ENCODE measurements at regions not wholly inside any gene's neighbourhood (a gene's known extent, or its start where the extent isn't known, plus 50 kb on each side); places are given as distances from the start of the nearest gene placed in this dataset.

DNA sequence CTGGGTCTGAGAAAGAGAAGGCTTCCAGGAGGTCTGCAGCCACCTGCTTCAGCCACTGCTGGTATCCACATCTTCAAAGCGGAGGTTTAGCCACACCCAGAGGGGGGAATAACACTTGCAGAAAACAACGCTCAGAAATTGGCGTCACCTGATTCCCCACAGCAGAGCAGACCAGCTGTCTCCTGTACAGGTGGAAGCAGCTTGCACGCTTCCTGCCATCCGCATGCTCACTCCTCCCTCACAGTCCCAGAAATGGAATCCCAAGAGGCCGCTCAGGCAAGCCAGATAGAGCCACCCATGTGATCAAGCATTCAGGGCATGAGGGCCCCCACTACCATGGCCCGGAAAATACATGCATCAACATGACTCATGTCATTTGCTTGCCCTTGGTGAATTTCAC lies 112.2 kb upstream of the DIO3 start:
- H3K4me1 ChIP-seq (ENCODE audit: insufficient read depth) = peaks cover under 1% of the 10 kb centered on the region; the same call in 1 of the 2 replicates
- peaks cover 56% of the 10 kb centered on the region for H3K27me3 ChIP-seq (replicated peaks; ENCODE audit: insufficient read depth)
- H3K27ac ChIP-seq = no peak overlapping the region
- H3K9ac ChIP-seq = no peak overlapping the region
- TF ChIP-seq EZH2 (IDR thresholded peaks at IDR 0.05; ENCODE audit: insufficient read depth, poor library complexity, severe bottlenecking) = no peak
- no peak for TF ChIP-seq EZH2phosphoT487 (IDR thresholded peaks at IDR 0.05; ENCODE audit: insufficient read depth, low read depth)
- H3K9me3 ChIP-seq (ENCODE audit: low read depth) = no peaks in the 10 kb centered on the region
- in situ Hi-C loops (cut with MboI) = no loop called here
- no peak overlapping the region for H3K4me3 ChIP-seq
- no peaks in the 10 kb centered on the region for H3F3A ChIP-seq (ENCODE audit: insufficient read depth)
- WGBS, 2 experiments (ENCODE audit: low coverage in 1 of 2, low lambda C conversion rate in 2 of 2, missing lambda C conversion rate in 2 of 2) = 73 to 75% methylated on average over 7 of the region's 7 CpGs
- no peak overlapping the region for H3K4me2 ChIP-seq (ENCODE audit: unreplicated experiment)
- no peaks in the 10 kb centered on the region for H3K36me3 ChIP-seq (ENCODE audit: low read depth)
- H3K9me2 ChIP-seq (ENCODE audit: insufficient read depth) = no peaks in the 10 kb centered on the region
- no peak overlapping the region for H2AFZ ChIP-seq
- no peaks in the 10 kb centered on the region for H4K20me1 ChIP-seq (ENCODE audit: insufficient read depth)
- H3K79me2 ChIP-seq (ENCODE audit: insufficient read depth) = no peaks in the 10 kb centered on the region
- DNase-seq = no peak

- TF ChIP-seq EZH2phosphoT487 (IDR thresholded peaks at IDR 0.05; ENCODE audit: insufficient read depth, low read depth) (no peak), EZH2 (IDR thresholded peaks at IDR 0.05; ENCODE audit: insufficient read depth, poor library complexity, severe bottlenecking) (no peak)
- Histone ChIP-seq H3K79me2 (ENCODE audit: insufficient read depth) (no peaks in the 10 kb centered on the region), H3K36me3 (ENCODE audit: low read depth) (no peaks in the 10 kb centered on the region), H3K27ac (no peak overlapping the region), H3K27me3 (replicated peaks; ENCODE audit: insufficient read depth) (peaks cover 50% of the 10 kb centered on the region), H3K9me2 (ENCODE audit: insufficient read depth) (no peaks in the 10 kb centered on the region), H3K4me3 (no peak overlapping the region), H3K9ac (no peak overlapping the region), H2AFZ (no peak overlapping the region), H3K9me3 (ENCODE audit: low read depth) (no peaks in the 10 kb centered on the region), H3K4me1 (ENCODE audit: insufficient read depth) (no peaks in the 10 kb centered on the region), H4K20me1 (ENCODE audit: insufficient read depth) (no peaks in the 10 kb centered on the region), H3K4me2 (ENCODE audit: unreplicated experiment) (no peak overlapping the region), H3F3A (ENCODE audit: insufficient read depth) (no peaks in the 10 kb centered on the region)
- DNase-seq = no peak
- WGBS, 2 experiments (ENCODE audit: low coverage in 1 of 2, low lambda C conversion rate in 2 of 2, missing lambda C conversion rate in 2 of 2) = 64 to 70% methylated on average over 3 of the region's 3 CpGs
- in situ Hi-C loops (cut with MboI) = no loop called here
These were observed 110.1 kb upstream of the DIO3 start for GRCh38 chr14:101451166-101451565.

DNA sequence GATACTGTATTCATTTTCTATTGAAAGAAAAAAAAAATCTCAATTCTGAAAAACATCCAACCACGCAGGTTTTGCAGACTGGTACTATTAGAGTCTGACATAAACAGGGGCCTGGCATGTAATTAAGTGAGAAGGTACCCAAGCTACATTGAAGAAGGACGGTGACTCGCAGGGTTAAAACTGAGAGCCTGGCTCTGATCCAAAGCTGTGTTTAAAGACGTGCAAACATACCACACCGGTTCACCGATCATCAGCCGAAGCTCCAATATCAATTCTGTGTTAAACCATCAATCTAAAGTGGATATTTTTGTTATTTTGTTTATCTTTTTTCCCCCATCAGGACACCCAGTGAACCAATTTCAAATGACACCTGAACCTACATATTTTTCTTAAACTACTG lies 108.1 kb upstream of the DIO3 start:
- no peak for TF ChIP-seq EZH2 (IDR thresholded peaks at IDR 0.05; ENCODE audit: insufficient read depth, poor library complexity, severe bottlenecking)
- no peak for TF ChIP-seq EZH2phosphoT487 (IDR thresholded peaks at IDR 0.05; ENCODE audit: insufficient read depth, low read depth)
- H3K36me3 ChIP-seq (ENCODE audit: low read depth) = no peaks in the 10 kb centered on the region
- peaks cover 49% of the 10 kb centered on the region for H3K27me3 ChIP-seq (replicated peaks; ENCODE audit: insufficient read depth)
- H3K79me2 ChIP-seq (ENCODE audit: insufficient read depth) = no peaks in the 10 kb centered on the region
- no peak overlapping the region for H3K4me2 ChIP-seq (ENCODE audit: unreplicated experiment)
- H2AFZ ChIP-seq = no peak overlapping the region
- 80 to 81% methylated on average over 7 of the region's 7 CpGs for WGBS, 2 experiments (ENCODE audit: low coverage in 1 of 2, low lambda C conversion rate in 2 of 2, missing lambda C conversion rate in 2 of 2)
- no peak overlapping the region for H3K27ac ChIP-seq
- DNase-seq = no peak
- H3K9me2 ChIP-seq (ENCODE audit: insufficient read depth) = no peaks in the 10 kb centered on the region
- no peaks in the 10 kb centered on the region for H3K9me3 ChIP-seq (ENCODE audit: low read depth)
- H3F3A ChIP-seq (ENCODE audit: insufficient read depth) = no peaks in the 10 kb centered on the region
- H3K4me1 ChIP-seq (ENCODE audit: insufficient read depth) = no peaks in the 10 kb centered on the region
- in situ Hi-C loops (cut with MboI) = no loop called here
- no peak overlapping the region for H3K9ac ChIP-seq
- no peaks in the 10 kb centered on the region for H4K20me1 ChIP-seq (ENCODE audit: insufficient read depth)
- H3K4me3 ChIP-seq = no peak overlapping the region

DNA sequence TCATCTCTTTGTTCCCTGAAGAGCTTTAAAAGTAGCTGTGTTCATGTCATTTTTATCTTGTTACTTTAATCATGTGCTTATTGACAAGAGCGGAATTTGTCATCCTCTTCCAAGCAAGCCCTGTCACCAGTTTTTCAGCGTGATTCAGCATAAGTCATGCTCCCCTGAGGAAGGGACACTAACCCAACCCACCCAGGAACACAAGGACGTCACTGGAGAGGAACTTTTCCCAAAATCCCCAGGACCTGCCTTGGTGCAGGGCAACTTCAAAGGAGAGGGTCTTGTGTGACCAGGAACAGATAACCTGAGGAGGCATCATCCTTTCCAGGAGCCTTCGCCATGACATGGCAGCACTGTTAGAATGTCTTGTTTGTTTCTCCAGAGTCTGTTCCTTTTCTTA lies 107.1 kb upstream of the DIO3 start:
- Histone ChIP-seq H3K9me2 (ENCODE audit: insufficient read depth) (no peaks in the 10 kb centered on the region), H3K79me2 (ENCODE audit: insufficient read depth) (no peaks in the 10 kb centered on the region), H3K27me3 (replicated peaks; ENCODE audit: insufficient read depth) (peaks cover 49% of the 10 kb centered on the region), H4K20me1 (ENCODE audit: insufficient read depth) (no peaks in the 10 kb centered on the region), H3K4me2 (ENCODE audit: unreplicated experiment) (no peak overlapping the region), H3K9ac (no peak overlapping the region), H3K9me3 (ENCODE audit: low read depth) (no peaks in the 10 kb centered on the region), H3F3A (ENCODE audit: insufficient read depth) (no peaks in the 10 kb centered on the region), H3K36me3 (ENCODE audit: low read depth) (no peaks in the 10 kb centered on the region), H3K27ac (no peak overlapping the region), H3K4me1 (ENCODE audit: insufficient read depth) (no peaks in the 10 kb centered on the region), H3K4me3 (no peak overlapping the region), H2AFZ (no peak overlapping the region)
- TF ChIP-seq EZH2phosphoT487 (IDR thresholded peaks at IDR 0.05; ENCODE audit: insufficient read depth, low read depth) = no peak
- no peak for DNase-seq
- in situ Hi-C loops (cut with MboI) = no loop called here
- 9 to 14% methylated on average over 4 of the region's 4 CpGs for WGBS, 2 experiments (ENCODE audit: low coverage in 1 of 2, low lambda C conversion rate in 2 of 2, missing lambda C conversion rate in 2 of 2)
